ENCODE measurements at regions not wholly inside any gene's neighbourhood (a gene's known extent, or its start where the extent isn't known, plus 50 kb on each side); places are given as distances from the start of the nearest gene placed in this dataset.

DNA sequence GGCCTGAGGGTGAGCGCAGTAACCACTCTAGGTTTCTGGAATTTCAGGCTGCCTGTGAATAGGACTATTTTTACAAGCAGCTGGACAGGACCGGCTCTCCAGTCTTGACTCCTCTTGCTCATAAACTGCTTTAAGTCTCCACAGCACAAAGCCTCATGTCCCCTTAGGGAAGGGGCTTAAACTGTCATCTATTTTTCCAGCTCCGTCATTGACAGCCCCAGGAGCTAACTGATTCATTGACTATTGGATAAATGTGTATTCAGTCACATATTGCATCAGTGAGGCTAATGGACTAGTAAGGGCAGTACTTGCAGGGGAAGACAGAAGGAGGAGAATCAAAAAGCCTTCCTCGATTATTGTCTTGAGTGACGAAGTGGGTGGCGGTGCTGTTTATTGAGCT, 719.4 kb upstream of the ADAMTS16 start:
- no peaks in the 10 kb centered on the region for H3K9me3 ChIP-seq
- DNase-seq = no peak
- no peaks in the 10 kb centered on the region for H3K36me3 ChIP-seq
- H3K27me3 ChIP-seq = no peaks in the 10 kb centered on the region
- no peaks in the 10 kb centered on the region for H3K4me1 ChIP-seq
- no peak for TF ChIP-seq POLR2A (IDR thresholded peaks at IDR 0.05)
- TF ChIP-seq, protein P1, sequence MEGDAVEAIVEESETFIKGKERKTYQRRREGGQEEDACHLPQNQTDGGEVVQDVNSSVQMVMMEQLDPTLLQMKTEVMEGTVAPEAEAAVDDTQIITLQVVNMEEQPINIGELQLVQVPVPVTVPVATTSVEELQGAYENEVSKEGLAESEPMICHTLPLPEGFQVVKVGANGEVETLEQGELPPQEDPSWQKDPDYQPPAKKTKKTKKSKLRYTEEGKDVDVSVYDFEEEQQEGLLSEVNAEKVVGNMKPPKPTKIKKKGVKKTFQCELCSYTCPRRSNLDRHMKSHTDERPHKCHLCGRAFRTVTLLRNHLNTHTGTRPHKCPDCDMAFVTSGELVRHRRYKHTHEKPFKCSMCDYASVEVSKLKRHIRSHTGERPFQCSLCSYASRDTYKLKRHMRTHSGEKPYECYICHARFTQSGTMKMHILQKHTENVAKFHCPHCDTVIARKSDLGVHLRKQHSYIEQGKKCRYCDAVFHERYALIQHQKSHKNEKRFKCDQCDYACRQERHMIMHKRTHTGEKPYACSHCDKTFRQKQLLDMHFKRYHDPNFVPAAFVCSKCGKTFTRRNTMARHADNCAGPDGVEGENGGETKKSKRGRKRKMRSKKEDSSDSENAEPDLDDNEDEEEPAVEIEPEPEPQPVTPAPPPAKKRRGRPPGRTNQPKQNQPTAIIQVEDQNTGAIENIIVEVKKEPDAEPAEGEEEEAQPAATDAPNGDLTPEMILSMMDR (IDR thresholded peaks at IDR 0.05) = no peak
- H3K4me3 ChIP-seq = no peak overlapping the region
- H3K27ac ChIP-seq = no peak overlapping the region

DNA sequence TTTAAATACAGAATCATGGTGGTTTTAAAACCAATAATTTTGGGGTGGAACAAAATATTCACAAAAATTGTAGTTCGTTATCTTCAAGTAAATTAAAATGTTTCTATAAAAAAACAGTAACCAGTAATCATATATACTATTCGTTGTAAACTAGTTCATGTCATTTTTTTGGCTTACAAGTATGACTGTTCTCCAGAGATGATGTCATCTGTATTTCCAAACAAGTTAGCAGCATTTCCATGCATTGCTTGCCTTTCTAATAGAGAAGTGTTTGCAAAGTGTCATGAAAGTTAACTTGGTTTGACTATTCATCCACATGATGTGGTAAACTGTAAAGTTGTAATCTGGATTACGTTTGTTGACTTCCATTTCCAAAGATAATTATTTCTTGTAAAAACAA, 717.9 kb upstream of the ADAMTS16 start:
- H3K27ac ChIP-seq = no peak overlapping the region
- no peak for DNase-seq
- no peaks in the 10 kb centered on the region for H3K9me3 ChIP-seq
- H3K27me3 ChIP-seq = no peaks in the 10 kb centered on the region
- TF ChIP-seq, protein P1 (IDR thresholded peaks at IDR 0.05) = no peak
- no peak for TF ChIP-seq POLR2A (IDR thresholded peaks at IDR 0.05)
- no peaks in the 10 kb centered on the region for H3K4me1 ChIP-seq
- no peaks in the 10 kb centered on the region for H3K36me3 ChIP-seq
- no peak overlapping the region for H3K4me3 ChIP-seq

DNA sequence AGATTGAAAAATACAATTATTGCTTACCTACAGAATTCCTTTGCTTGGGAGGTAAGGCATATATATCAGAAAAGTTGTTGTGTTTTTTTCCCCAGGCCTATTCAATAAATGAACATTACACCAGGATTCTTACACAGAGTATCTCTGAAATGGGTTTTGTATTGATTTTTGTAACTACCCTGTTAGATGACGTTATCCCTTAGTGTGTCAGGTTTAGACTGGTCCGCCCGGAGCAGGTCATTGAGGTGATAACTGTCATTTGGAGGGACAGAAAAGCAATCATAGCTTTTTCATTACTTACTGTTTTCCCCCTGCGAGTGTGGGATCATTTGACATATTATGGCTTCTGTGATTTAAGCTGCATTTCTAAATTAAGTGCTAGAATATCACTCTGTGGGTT, 715.2 kb upstream of the ADAMTS16 start:
- H3K36me3 ChIP-seq = no peaks in the 10 kb centered on the region
- no peaks in the 10 kb centered on the region for H3K4me1 ChIP-seq
- H3K27ac ChIP-seq = no peak overlapping the region
- TF ChIP-seq, protein P1 (IDR thresholded peaks at IDR 0.05) = no peak
- TF ChIP-seq POLR2A (IDR thresholded peaks at IDR 0.05) = no peak
- H3K27me3 ChIP-seq = no peaks in the 10 kb centered on the region
- H3K9me3 ChIP-seq = no peaks in the 10 kb centered on the region
- no peak for DNase-seq
- no peak overlapping the region for H3K4me3 ChIP-seq

DNA sequence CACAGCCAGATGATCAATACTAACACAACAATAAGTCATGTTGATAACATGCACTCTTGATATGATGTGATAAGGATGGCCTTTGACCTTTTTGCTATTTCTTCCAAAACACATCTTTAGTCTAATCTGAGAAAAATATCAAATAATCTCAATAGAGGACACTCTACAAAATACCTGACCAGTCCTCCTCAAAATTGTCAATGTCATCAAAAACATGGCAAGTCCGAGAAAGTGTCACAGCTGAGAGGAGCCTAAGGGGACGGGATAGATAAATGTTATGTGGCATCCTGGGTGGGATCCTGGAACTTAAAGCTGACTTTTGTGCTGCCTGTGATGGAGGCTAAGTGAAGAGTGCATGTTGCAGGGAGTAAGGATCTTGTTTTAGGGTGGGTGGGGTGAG, 699.6 kb upstream of the ADAMTS16 start:
- Histone ChIP-seq H3K4me1 (no peaks in the 10 kb centered on the region), H3K4me3 (no peak overlapping the region), H3K27me3 (no peaks in the 10 kb centered on the region), H3K9me3 (no peaks in the 10 kb centered on the region), H3K27ac (no peak overlapping the region), H3K36me3 (no peaks in the 10 kb centered on the region)
- no peak for DNase-seq
- no peak for TF ChIP-seq POLR2A (IDR thresholded peaks at IDR 0.05)
- TF ChIP-seq, protein P1 (IDR thresholded peaks at IDR 0.05) = no peak

DNA sequence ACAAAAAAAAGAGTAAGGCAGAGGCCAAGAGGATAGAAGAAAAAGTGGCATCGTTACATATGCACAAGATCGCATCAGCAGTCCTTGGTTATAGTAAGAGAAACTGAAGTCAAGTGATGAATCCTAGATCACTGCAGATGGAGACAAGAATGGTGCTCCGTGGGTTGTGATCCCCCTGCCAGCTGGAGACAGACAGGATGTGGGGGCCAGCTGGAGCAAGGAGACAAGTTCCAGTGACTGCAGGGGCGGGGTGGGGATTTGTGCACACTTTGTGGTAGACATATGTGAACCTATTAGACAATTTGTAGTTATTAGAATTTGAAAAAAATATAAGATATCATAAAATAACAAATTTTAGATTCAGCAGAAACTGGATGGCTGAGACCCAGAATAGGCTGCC, 697.9 kb upstream of the ADAMTS16 start:
- H3K36me3 ChIP-seq = no peaks in the 10 kb centered on the region
- H3K27ac ChIP-seq = no peak overlapping the region
- no peaks in the 10 kb centered on the region for H3K9me3 ChIP-seq
- H3K27me3 ChIP-seq = no peaks in the 10 kb centered on the region
- no peak for TF ChIP-seq POLR2A (IDR thresholded peaks at IDR 0.05)
- TF ChIP-seq, protein P1 (IDR thresholded peaks at IDR 0.05) = no peak
- H3K4me1 ChIP-seq = no peaks in the 10 kb centered on the region
- no peak for DNase-seq
- H3K4me3 ChIP-seq = no peak overlapping the region

DNA sequence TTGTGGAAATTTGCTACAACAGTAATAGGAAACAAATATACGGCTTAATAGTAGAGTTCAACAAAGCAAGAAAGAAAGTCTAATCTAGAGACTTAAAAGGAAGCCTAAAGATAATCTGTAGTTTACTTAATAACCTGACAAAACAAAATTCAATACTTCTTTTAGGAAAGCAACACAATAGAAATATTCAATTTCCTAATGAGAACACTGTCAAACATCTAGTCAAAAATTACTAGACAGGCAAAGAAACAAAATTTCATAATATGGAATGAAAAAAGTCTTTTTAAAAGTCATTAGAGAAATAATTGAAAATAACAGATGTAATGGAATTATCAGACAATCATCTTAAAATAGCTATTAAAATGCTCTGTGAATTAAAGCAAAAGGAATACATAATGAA, 692.5 kb upstream of the ADAMTS16 start:
- Histone ChIP-seq H3K4me3 (no peak overlapping the region), H3K9me3 (no peaks in the 10 kb centered on the region)
- TF ChIP-seq, protein P1 (IDR thresholded peaks at IDR 0.05) = no peak
- no peak for TF ChIP-seq POLR2A (IDR thresholded peaks at IDR 0.05)

More for the DNA sequence above, 692.5 kb upstream of the ADAMTS16 start:
- Histone ChIP-seq H3K27ac (no peak overlapping the region), H3K27me3 (no peaks in the 10 kb centered on the region), H3K4me1 (no peaks in the 10 kb centered on the region), H3K36me3 (no peaks in the 10 kb centered on the region)
- DNase-seq = no peak

Measured in Peyer's patch (tissue), 4 donors.